ENCODE measurements at regions not wholly inside any gene's neighbourhood (a gene's known extent, or its start where the extent isn't known, plus 50 kb on each side); places are given as distances from the start of the nearest gene placed in this dataset.

GRCh38 chr21:38206646-38207045, 50.1 kb upstream of the KCNJ15 start:
- TF ChIP-seq CTCF (conservative IDR thresholded peaks at IDR 0.05; ENCODE audit: low read depth, low read length): no peak
- no peak overlapping the region for H3K4me3 ChIP-seq (ENCODE audit: low read depth, low read length)
- DNase-seq (ENCODE audit: low read depth): no peak

Measured in epithelial cell of proximal tubule (primary cell).